SK-N-SH (cell line): ENCODE measurements at regions not wholly inside any gene's neighbourhood (a gene's known extent, or its start where the extent isn't known, plus 50 kb on each side); places are given as distances from the start of the nearest gene placed in this dataset.

Experiments
- CTCF ChIA-PET: fragments of 300-600, 350-600 bp; formaldehyde crosslinking; extraction: SDS; loops from one replicate; lab custom pipeline; 2021; lab: Yijun Ruan, JAX
- POLR2A ChIA-PET: fragments of 350-600 bp; sonication (Branson Sonifier 250); formaldehyde crosslinking; extraction: SDS; loops from one replicate; lab custom pipeline; 2020; ENCODE audit warnings: antibody characterized with exemption, inconsistent platforms; lab: Yijun Ruan, JAX
- DNase-seq: peaks from one replicate; pipeline ENCODE4 v3.0.0; 2012
- H2AFZ ChIP-seq: fragments of 200-600 bp; sonication (generic); 2 replicates; pipeline ENCODE4 v1.8.1; 2016; ENCODE audit warnings: antibody characterized with exemption, mild to moderate bottlenecking, low read depth
- H3F3A ChIP-seq: fragments of 200-600 bp; sonication (generic); replicated peaks from 2 replicates; pipeline ENCODE3; 2016; ENCODE audit warnings: antibody characterized with exemption, mild to moderate bottlenecking; ENCODE audit not compliant: insufficient read depth
- H3K27ac ChIP-seq, 2 experiments: fragments of 200-500 bp in 1 of 2; fragments of 200-600 bp in 1 of 2; sonication (Bioruptor generic) in 1 of 2; sonication (generic), shearing (Covaris generic) in 1 of 2; 2 replicates each; pipeline versions ENCODE4 v1.5.1 to v1.6.1; 2014 to 2016; ENCODE audit warnings: low read depth in 2 of 2, inconsistent platforms in 1 of 2, low read length in 1 of 2, mild to moderate bottlenecking in 1 of 2, mixed read lengths in 1 of 2
- H3K27me3 ChIP-seq: fragments of 200-600 bp; sonication (generic), shearing (Covaris generic); 2 replicates; pipeline ENCODE4 v1.6.1; 2016; ENCODE audit warnings: mixed run types; ENCODE audit not compliant: insufficient read depth
- H3K36me3 ChIP-seq, 2 experiments: fragments of 200-500 bp in 1 of 2; fragments of 200-600 bp in 1 of 2; sonication (Bioruptor generic) in 1 of 2; sonication (generic) in 1 of 2; replicated peaks in 1 of 2; 2 replicates each; pipeline versions ENCODE3 to v1.5.1; 2014 to 2016; ENCODE audit warnings: low read length in 1 of 2, mild to moderate bottlenecking in 1 of 2; ENCODE audit not compliant: insufficient read depth in 2 of 2, control insufficient read depth in 1 of 2
- H3K4me1 ChIP-seq, 2 experiments: fragments of 200-500 bp in 1 of 2; fragments of 200-600 bp in 1 of 2; sonication (Bioruptor generic) in 1 of 2; sonication (generic), shearing (Covaris generic) in 1 of 2; 2 replicates each; pipeline versions ENCODE4 v1.5.1 to v1.6.1; 2014 to 2016; ENCODE audit warnings: low read depth in 1 of 2, low read length in 1 of 2, mixed run types in 1 of 2; ENCODE audit not compliant: insufficient read depth in 2 of 2, control insufficient read depth in 1 of 2
- H3K4me2 ChIP-seq: fragments of 200-600 bp; sonication (generic), shearing (Covaris generic); 2 replicates; pipeline ENCODE4 v1.6.1; 2017; ENCODE audit warnings: mixed run types
- H3K4me3 ChIP-seq, 2 experiments: fragments of 200-500 bp in 1 of 2; fragments of 200-600 bp in 1 of 2; sonication (Bioruptor generic) in 1 of 2; sonication (generic), shearing (Covaris generic) in 1 of 2; 2 replicates each; pipeline versions ENCODE4 v1.5.1 to v1.8.1; 2014 to 2016; ENCODE audit warnings: low read depth in 2 of 2, inconsistent platforms in 1 of 2, low read length in 1 of 2, mild to moderate bottlenecking in 1 of 2, mixed read lengths in 1 of 2, moderate library complexity in 1 of 2
- H3K79me2 ChIP-seq: fragments of 200-600 bp; sonication (generic); 2 replicates; pipeline ENCODE4 v1.8.1; 2017; ENCODE audit warnings: mild to moderate bottlenecking; ENCODE audit not compliant: insufficient read depth
- H3K9ac ChIP-seq: fragments of 200-600 bp; sonication (generic); 2 replicates; pipeline ENCODE4 v1.6.1; 2017; ENCODE audit warnings: mixed run types
- H3K9me2 ChIP-seq: fragments of 200-600 bp; sonication (generic); 2 replicates; pipeline ENCODE4 v1.6.1; 2017; ENCODE audit warnings: mixed run types
- H3K9me3 ChIP-seq: fragments of 200-600 bp; sonication (generic); 2 replicates; pipeline ENCODE4 v1.6.1; 2017; ENCODE audit warnings: mixed run types, mild to moderate bottlenecking, moderate library complexity
- H4K20me1 ChIP-seq: fragments of 200-600 bp; sonication (generic); 2 replicates; pipeline ENCODE4 v1.6.1; 2017; ENCODE audit warnings: mild to moderate bottlenecking, mixed run types; ENCODE audit not compliant: insufficient read depth
- CHD2 ChIP-seq: fragments of 150-350 bp; IDR thresholded peaks from 2 replicates; pipeline ENCODE4 v1.6.1; 2018; ENCODE audit warnings: low read length; ENCODE audit not compliant: partially characterized antibody
- ELF1 ChIP-seq: IDR thresholded peaks from 2 replicates; pipeline ENCODE4 v1.4.0; 2012
- FOSL2 ChIP-seq: IDR thresholded peaks from 2 replicates; pipeline ENCODE4 v1.4.0; 2012; ENCODE audit warnings: low read depth, mild to moderate bottlenecking, moderate library complexity, borderline replicate concordance
- FOXJ3 ChIP-seq: sonication (generic); formaldehyde crosslinking; IDR thresholded peaks from 2 replicates; pipeline ENCODE4 v1.5.1; 2020; ENCODE audit warnings: mild to moderate bottlenecking, missing genetic modification reagents
- FOXM1 ChIP-seq: IDR thresholded peaks from 2 replicates; pipeline ENCODE4 v1.4.0; 2012; ENCODE audit warnings: low read depth, mild to moderate bottlenecking
- GATA2 ChIP-seq: sonication (generic); formaldehyde crosslinking; IDR thresholded peaks from 2 replicates; pipeline ENCODE4 v1.5.0; 2020; ENCODE audit warnings: mild to moderate bottlenecking, missing genetic modification reagents
- MEF2A ChIP-seq: IDR thresholded peaks from 2 replicates; pipeline ENCODE4 v1.4.0; 2012; ENCODE audit warnings: low read depth, borderline replicate concordance
- MXI1 ChIP-seq: IDR thresholded peaks from 2 replicates; pipeline ENCODE4 v1.6.1; 2012; ENCODE audit warnings: mild to moderate bottlenecking, low read depth, low read length, improper control_type of control experiment
- POLR2AphosphoS5 ChIP-seq: IDR thresholded peaks from 2 replicates; pipeline ENCODE4 v1.6.1; 2012; ENCODE audit warnings: low read depth, low read length
- RAD21 ChIP-seq: IDR thresholded peaks from 2 replicates; pipeline ENCODE4 v1.6.1; 2012; ENCODE audit warnings: mild to moderate bottlenecking, low read length
- RCOR1 ChIP-seq: fragments of 150-350 bp; IDR thresholded peaks from 2 replicates; pipeline ENCODE4 v1.6.1; 2017; ENCODE audit warnings: antibody characterized with exemption, low read length
- RFX5 ChIP-seq: IDR thresholded peaks from 2 replicates; pipeline ENCODE4 v1.6.1; 2012; ENCODE audit warnings: mild to moderate bottlenecking, improper control_type of control experiment, low read length
- SMC3 ChIP-seq: IDR thresholded peaks from 2 replicates; pipeline ENCODE4 v1.6.1; 2012; ENCODE audit warnings: low read depth, low read length, improper control_type of control experiment
- TCF12 ChIP-seq: IDR thresholded peaks from 2 replicates; pipeline ENCODE4 v1.4.0; 2012
- TEAD4 ChIP-seq: IDR thresholded peaks from 2 replicates; pipeline ENCODE4 v1.4.0; 2012; ENCODE audit warnings: mild to moderate bottlenecking, borderline replicate concordance; ENCODE audit not compliant: insufficient read depth
- YY1 ChIP-seq: IDR thresholded peaks from 2 replicates; pipeline ENCODE4 v1.4.0; 2012; ENCODE audit warnings: low read depth, mild to moderate bottlenecking
- WGBS: methylation state at CpG from one replicate; pipeline ENCODE4 v1.1.6; 2017; ENCODE audit warnings: low lambda C conversion rate; 5-methylcytosine and 5-hydroxymethylcytosine counted together
- TF ChIP-seq, protein P1 (sequence below): fragments of 150-350 bp; IDR thresholded peaks from 2 replicates; pipeline ENCODE4 v1.6.1; 2017; ENCODE audit warnings: antibody characterized with exemption, low read length, low read depth, borderline replicate concordance
- TF ChIP-seq, protein P2 (sequence below): IDR thresholded peaks from 2 replicates; pipeline ENCODE4 v1.4.0; 2012; ENCODE audit warnings: low read depth, borderline replicate concordance
- TF ChIP-seq, protein P3 (sequence below): IDR thresholded peaks from 2 replicates; pipeline ENCODE4; 2012
- TF ChIP-seq, protein P4 (sequence below): IDR thresholded peaks from 2 replicates; pipeline ENCODE4 v1.4.0; 2012; ENCODE audit warnings: low read depth
- TF ChIP-seq, protein P5 (sequence below): IDR thresholded peaks from 2 replicates; pipeline ENCODE4 v1.4.0; 2012; ENCODE audit warnings: low read depth, borderline replicate concordance
- TF ChIP-seq, protein P6 (sequence below): fragments of 150-350 bp; IDR thresholded peaks from 2 replicates; pipeline ENCODE4 v1.6.1; 2016; ENCODE audit warnings: mild to moderate bottlenecking, low read depth, low read length

DNA sequence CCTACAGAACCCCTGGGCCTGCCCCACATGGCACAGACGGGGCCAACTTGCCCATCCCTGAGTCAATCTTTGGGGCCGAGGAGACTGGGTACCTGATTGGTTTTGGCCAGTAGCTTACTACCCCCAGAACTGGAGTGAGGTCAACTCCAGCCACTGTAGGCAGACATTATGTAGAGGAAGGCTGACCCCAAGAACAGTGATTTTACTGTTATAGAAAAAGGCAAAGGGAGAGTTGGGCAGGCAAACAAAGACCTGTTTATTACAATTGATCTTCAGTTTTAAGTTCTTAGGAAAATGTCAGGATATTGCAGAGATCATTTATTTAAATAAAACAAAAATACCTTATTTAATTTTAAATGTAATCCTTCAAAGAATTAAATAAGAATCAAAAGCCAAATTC is 653.8 kb downstream of the NPHP4 start:
- no peaks in the 10 kb centered on the region for H3F3A ChIP-seq
- H4K20me1 ChIP-seq = no peaks in the 10 kb centered on the region
- POLR2A ChIA-PET = no interaction called here
- no peak for DNase-seq
- H3K27me3 ChIP-seq = no peaks in the 10 kb centered on the region
- peaks cover 0 to 2% of the 10 kb centered on the region in 2 experiments; a peak in 1 of 4 replicates for H3K4me1 ChIP-seq
- no peak overlapping the region for H2AFZ ChIP-seq
- no peaks in the 10 kb centered on the region for H3K36me3 ChIP-seq
- H3K9ac ChIP-seq = no peak overlapping the region
- H3K27ac ChIP-seq = no peak overlapping the region
- no peaks in the 10 kb centered on the region for H3K9me2 ChIP-seq
- no peaks in the 10 kb centered on the region for H3K79me2 ChIP-seq
- WGBS = 16% methylated on average over 2 of the region's 2 CpGs
- TF ChIP-seq, protein P1, sequence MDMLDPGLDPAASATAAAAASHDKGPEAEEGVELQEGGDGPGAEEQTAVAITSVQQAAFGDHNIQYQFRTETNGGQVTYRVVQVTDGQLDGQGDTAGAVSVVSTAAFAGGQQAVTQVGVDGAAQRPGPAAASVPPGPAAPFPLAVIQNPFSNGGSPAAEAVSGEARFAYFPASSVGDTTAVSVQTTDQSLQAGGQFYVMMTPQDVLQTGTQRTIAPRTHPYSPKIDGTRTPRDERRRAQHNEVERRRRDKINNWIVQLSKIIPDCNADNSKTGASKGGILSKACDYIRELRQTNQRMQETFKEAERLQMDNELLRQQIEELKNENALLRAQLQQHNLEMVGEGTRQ = no peak
- TF ChIP-seq POLR2AphosphoS5 (no peak), FOXM1 (no peak), MXI1 (no peak), GATA2 (no peak), RFX5 (no peak), CHD2 (no peak), TCF12 (no peak), FOSL2 (no peak), RAD21 (no peak), MEF2A (no peak), RCOR1 (no peak)
- TF ChIP-seq, protein P2, sequence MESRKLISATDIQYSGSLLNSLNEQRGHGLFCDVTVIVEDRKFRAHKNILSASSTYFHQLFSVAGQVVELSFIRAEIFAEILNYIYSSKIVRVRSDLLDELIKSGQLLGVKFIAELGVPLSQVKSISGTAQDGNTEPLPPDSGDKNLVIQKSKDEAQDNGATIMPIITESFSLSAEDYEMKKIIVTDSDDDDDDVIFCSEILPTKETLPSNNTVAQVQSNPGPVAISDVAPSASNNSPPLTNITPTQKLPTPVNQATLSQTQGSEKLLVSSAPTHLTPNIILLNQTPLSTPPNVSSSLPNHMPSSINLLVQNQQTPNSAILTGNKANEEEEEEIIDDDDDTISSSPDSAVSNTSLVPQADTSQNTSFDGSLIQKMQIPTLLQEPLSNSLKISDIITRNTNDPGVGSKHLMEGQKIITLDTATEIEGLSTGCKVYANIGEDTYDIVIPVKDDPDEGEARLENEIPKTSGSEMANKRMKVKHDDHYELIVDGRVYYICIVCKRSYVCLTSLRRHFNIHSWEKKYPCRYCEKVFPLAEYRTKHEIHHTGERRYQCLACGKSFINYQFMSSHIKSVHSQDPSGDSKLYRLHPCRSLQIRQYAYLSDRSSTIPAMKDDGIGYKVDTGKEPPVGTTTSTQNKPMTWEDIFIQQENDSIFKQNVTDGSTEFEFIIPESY = no peak
- TF ChIP-seq, protein P3, sequence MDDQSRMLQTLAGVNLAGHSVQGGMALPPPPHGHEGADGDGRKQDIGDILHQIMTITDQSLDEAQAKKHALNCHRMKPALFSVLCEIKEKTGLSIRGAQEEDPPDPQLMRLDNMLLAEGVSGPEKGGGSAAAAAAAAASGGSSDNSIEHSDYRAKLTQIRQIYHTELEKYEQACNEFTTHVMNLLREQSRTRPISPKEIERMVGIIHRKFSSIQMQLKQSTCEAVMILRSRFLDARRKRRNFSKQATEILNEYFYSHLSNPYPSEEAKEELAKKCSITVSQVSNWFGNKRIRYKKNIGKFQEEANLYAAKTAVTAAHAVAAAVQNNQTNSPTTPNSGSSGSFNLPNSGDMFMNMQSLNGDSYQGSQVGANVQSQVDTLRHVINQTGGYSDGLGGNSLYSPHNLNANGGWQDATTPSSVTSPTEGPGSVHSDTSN = no peak
- TF ChIP-seq, protein P4, sequence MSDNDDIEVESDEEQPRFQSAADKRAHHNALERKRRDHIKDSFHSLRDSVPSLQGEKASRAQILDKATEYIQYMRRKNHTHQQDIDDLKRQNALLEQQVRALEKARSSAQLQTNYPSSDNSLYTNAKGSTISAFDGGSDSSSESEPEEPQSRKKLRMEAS = no peak
- no peaks in the 10 kb centered on the region for H3K9me3 ChIP-seq
- CTCF ChIA-PET = no interaction called here
- no peak overlapping the region for H3K4me3 ChIP-seq
- no peak overlapping the region for H3K4me2 ChIP-seq

DNA sequence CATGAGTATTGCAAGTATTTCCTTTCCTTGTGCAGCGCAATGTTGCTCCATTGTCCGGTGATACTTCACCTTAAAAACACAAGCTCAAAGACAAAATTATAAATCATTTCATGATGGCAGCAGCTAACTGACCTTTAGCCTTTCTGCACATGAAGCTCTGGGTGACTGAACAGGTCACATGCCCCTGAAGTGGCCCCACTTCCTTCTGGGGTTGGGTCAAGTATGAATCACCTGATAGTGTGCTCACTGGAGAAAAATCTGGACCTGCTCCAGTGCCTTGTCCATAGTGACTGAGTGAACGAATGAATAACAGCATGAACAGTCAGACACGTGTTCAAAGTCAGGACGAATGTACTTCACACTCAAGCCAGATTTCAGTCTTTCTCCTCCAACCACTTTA is 658.9 kb downstream of the NPHP4 start:
- Histone ChIP-seq H3K27ac (no peak overlapping the region), H3K4me2 (no peak overlapping the region), H2AFZ (no peak overlapping the region), H4K20me1 (no peaks in the 10 kb centered on the region), H3K9me3 (no peaks in the 10 kb centered on the region), H3K27me3 (no peaks in the 10 kb centered on the region), H3K9me2 (no peaks in the 10 kb centered on the region), H3K36me3 (no peaks in the 10 kb centered on the region), H3K79me2 (no peaks in the 10 kb centered on the region), H3K9ac (no peak overlapping the region), H3K4me3 (no peak overlapping the region), H3K4me1 (no peaks in the 10 kb centered on the region; a peak in 1 of 4 replicates), H3F3A (no peaks in the 10 kb centered on the region)
- POLR2A ChIA-PET = no interaction called here
- WGBS = 45% methylated on average over 5 of the region's 5 CpGs
- no peak for DNase-seq
- CTCF ChIA-PET = no interaction called here
- TF ChIP-seq RFX5 (no peak), YY1 (no peak), CHD2 (no peak), SMC3 (no peak), FOSL2 (no peak), ELF1 (no peak), FOXJ3 (CRISPR knock-in tag) (no peak), RAD21 (no peak), TEAD4 (no peak), RCOR1 (no peak), FOXM1 (no peak)
- TF ChIP-seq, protein P3 = no peak
- TF ChIP-seq, protein P5, sequence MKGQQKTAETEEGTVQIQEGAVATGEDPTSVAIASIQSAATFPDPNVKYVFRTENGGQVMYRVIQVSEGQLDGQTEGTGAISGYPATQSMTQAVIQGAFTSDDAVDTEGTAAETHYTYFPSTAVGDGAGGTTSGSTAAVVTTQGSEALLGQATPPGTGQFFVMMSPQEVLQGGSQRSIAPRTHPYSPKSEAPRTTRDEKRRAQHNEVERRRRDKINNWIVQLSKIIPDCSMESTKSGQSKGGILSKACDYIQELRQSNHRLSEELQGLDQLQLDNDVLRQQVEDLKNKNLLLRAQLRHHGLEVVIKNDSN = no peak
- TF ChIP-seq, protein P6, sequence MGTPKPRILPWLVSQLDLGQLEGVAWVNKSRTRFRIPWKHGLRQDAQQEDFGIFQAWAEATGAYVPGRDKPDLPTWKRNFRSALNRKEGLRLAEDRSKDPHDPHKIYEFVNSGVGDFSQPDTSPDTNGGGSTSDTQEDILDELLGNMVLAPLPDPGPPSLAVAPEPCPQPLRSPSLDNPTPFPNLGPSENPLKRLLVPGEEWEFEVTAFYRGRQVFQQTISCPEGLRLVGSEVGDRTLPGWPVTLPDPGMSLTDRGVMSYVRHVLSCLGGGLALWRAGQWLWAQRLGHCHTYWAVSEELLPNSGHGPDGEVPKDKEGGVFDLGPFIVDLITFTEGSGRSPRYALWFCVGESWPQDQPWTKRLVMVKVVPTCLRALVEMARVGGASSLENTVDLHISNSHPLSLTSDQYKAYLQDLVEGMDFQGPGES = no peak
